ENCODE measurements at regions not wholly inside any gene's neighbourhood (a gene's known extent, or its start where the extent isn't known, plus 50 kb on each side); places are given as distances from the start of the nearest gene placed in this dataset.

DNA sequence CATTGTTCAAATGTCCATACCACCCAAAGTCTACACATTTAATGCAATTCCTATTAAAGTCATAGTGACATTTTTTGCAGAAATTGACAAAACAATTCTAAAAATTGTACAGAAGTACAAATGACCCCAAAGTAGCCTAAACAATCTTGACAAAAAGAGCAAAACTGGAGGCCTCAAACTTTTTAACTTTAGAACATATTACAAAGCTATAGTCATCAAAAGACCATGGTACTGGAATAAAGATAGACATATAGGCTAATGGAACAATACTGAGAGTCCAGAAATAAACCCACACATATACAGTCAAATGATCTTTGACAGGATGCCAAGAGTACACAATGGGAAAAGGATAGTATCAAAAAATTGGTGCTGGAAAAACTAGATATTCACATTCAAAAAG, 213.2 kb upstream of the SAMSN1 start:
- FAIRE-seq (no peak), DNase-seq (ENCODE audit: low read depth) (no peak)
- Histone ChIP-seq H3K36me3 (ENCODE audit: control insufficient read depth, insufficient read depth, low read length) (no peaks in the 10 kb centered on the region), H3K4me3 (ENCODE audit: low read depth, low read length) (no peak overlapping the region), H3K27me3 (ENCODE audit: control insufficient read depth, insufficient read depth, low read length) (no peaks in the 10 kb centered on the region)
- TF ChIP-seq, protein P1, sequence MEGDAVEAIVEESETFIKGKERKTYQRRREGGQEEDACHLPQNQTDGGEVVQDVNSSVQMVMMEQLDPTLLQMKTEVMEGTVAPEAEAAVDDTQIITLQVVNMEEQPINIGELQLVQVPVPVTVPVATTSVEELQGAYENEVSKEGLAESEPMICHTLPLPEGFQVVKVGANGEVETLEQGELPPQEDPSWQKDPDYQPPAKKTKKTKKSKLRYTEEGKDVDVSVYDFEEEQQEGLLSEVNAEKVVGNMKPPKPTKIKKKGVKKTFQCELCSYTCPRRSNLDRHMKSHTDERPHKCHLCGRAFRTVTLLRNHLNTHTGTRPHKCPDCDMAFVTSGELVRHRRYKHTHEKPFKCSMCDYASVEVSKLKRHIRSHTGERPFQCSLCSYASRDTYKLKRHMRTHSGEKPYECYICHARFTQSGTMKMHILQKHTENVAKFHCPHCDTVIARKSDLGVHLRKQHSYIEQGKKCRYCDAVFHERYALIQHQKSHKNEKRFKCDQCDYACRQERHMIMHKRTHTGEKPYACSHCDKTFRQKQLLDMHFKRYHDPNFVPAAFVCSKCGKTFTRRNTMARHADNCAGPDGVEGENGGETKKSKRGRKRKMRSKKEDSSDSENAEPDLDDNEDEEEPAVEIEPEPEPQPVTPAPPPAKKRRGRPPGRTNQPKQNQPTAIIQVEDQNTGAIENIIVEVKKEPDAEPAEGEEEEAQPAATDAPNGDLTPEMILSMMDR (IDR thresholded peaks at IDR 0.05; ENCODE audit: insufficient read depth, low read length, severe bottlenecking), result no peak

GRCh38 chr21:14758849-14759248, 212.7 kb upstream of the SAMSN1 start:
- no peaks in the 10 kb centered on the region for H3K27me3 ChIP-seq (ENCODE audit: control insufficient read depth, insufficient read depth, low read length)

DNA sequence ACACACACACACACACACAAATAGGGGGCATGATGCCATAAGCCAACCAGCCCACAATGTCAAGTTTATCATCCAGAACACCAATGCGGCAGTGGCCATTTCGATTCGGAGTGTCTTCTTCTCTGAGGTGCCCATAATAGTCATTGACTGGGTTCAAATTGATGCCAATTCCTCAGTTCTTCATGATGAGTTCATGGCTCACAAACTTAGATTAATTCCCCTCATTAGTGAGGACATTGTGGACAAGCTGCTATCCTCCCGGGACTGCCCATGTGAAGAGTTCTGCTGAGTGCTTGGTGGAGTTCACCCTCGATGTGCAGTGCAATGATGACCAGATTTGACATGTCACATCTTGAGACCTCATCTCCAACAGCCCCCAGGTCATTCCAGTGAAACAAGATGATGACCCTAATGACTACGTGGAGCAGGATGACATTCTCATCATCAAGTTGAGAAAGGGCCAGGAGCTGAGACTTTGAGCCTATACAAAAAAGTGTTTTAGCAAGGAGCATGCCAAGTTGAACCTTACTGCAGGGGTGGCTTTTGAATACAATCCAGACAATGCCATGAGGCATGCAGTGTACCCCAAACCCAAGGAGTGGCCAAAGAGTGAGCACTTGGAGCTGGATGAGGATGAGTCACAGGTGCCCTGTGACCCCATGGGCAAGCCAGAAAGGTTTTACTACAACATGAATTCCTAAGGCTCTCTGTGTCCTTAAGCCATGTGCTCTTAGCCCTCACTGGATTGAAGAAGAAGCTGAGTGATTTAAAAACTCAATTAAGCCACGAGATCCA, 211.6 kb upstream of the SAMSN1 start:
- Histone ChIP-seq H3K36me3 (ENCODE audit: control insufficient read depth, insufficient read depth, low read length) (no peaks in the 10 kb centered on the region), H3K4me3 (ENCODE audit: low read depth, low read length) (no peak overlapping the region), H3K27me3 (ENCODE audit: control insufficient read depth, insufficient read depth, low read length) (no peaks in the 10 kb centered on the region)
- TF ChIP-seq, protein P1 (IDR thresholded peaks at IDR 0.05; ENCODE audit: insufficient read depth, low read length, severe bottlenecking), result no peak
- peak; percentile 68 for FAIRE-seq
- no peak for DNase-seq (ENCODE audit: low read depth)

More at GRCh38 chr21:14758849-14759248, 212.7 kb upstream of the SAMSN1 start:
- FAIRE-seq (no peak), DNase-seq (ENCODE audit: low read depth) (no peak)
- no peaks in the 10 kb centered on the region for H3K36me3 ChIP-seq (ENCODE audit: control insufficient read depth, insufficient read depth, low read length)
- TF ChIP-seq, protein P1 (IDR thresholded peaks at IDR 0.05; ENCODE audit: insufficient read depth, low read length, severe bottlenecking), result no peak
- no peak overlapping the region for H3K4me3 ChIP-seq (ENCODE audit: low read depth, low read length)

DNA sequence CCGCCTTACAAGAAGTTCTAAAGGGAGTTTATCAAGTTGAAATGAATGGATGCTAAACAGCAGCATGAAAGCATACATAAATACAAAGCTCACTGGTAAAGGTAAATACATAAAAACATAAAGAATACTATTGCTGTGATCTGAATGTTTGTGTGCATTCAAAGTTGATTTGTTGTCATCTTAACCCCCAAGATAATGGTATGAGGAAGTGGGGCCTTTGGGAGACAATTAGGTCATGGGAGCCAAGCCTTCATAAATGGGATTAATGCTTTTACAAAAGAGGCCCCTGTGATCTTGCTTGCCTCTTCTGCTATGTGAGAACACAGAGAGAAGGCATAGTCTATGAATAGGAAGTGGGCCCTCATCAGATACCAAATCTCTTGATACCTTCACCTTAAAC, 209.0 kb upstream of the SAMSN1 start:
- TF ChIP-seq, protein P1 (IDR thresholded peaks at IDR 0.05; ENCODE audit: insufficient read depth, low read length, severe bottlenecking), result no peak

GRCh38 chr21:14754682-14755081, 208.6 kb upstream of the SAMSN1 start:
- TF ChIP-seq, protein P1 (IDR thresholded peaks at IDR 0.05; ENCODE audit: insufficient read depth, low read length, severe bottlenecking), result no peak
- DNase-seq (ENCODE audit: low read depth) (no peak), FAIRE-seq (no peak)
- Histone ChIP-seq H3K36me3 (ENCODE audit: control insufficient read depth, insufficient read depth, low read length) (no peaks in the 10 kb centered on the region), H3K4me3 (ENCODE audit: low read depth, low read length) (no peak overlapping the region), H3K27me3 (ENCODE audit: control insufficient read depth, insufficient read depth, low read length) (no peaks in the 10 kb centered on the region)

More for the DNA sequence above, 209.0 kb upstream of the SAMSN1 start:
- Histone ChIP-seq H3K27me3 (ENCODE audit: control insufficient read depth, insufficient read depth, low read length) (no peaks in the 10 kb centered on the region), H3K4me3 (ENCODE audit: low read depth, low read length) (no peak overlapping the region), H3K36me3 (ENCODE audit: control insufficient read depth, insufficient read depth, low read length) (no peaks in the 10 kb centered on the region)
- no peak for DNase-seq (ENCODE audit: low read depth)
- FAIRE-seq, result no peak

DNA sequence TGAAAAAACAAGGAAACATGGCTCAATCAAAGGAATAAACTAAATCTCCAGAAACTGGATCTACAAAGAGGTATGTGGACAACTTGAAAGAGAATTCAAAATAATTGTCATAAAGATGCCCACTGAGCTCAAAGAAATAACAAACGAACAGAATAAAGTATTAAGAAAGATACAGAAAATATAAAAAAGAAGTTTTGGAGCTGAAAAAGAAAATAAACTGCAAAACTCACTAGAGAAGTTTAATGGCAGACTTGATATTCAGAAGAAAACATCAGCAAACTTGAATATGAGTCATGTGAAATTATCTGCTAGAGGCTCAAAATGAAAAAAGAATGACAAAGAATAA, 208.1 kb upstream of the SAMSN1 start:
- DNase-seq (ENCODE audit: low read depth) (no peak), FAIRE-seq (no peak)
- Histone ChIP-seq H3K4me3 (ENCODE audit: low read depth, low read length) (no peak overlapping the region), H3K27me3 (ENCODE audit: control insufficient read depth, insufficient read depth, low read length) (no peaks in the 10 kb centered on the region), H3K36me3 (ENCODE audit: control insufficient read depth, insufficient read depth, low read length) (no peaks in the 10 kb centered on the region)
- TF ChIP-seq, protein P1 (IDR thresholded peaks at IDR 0.05; ENCODE audit: insufficient read depth, low read length, severe bottlenecking), result no peak
